ENCODE measurements at regions not wholly inside any gene's neighbourhood (a gene's known extent, or its start where the extent isn't known, plus 50 kb on each side); places are given as distances from the start of the nearest gene placed in this dataset.

DNA sequence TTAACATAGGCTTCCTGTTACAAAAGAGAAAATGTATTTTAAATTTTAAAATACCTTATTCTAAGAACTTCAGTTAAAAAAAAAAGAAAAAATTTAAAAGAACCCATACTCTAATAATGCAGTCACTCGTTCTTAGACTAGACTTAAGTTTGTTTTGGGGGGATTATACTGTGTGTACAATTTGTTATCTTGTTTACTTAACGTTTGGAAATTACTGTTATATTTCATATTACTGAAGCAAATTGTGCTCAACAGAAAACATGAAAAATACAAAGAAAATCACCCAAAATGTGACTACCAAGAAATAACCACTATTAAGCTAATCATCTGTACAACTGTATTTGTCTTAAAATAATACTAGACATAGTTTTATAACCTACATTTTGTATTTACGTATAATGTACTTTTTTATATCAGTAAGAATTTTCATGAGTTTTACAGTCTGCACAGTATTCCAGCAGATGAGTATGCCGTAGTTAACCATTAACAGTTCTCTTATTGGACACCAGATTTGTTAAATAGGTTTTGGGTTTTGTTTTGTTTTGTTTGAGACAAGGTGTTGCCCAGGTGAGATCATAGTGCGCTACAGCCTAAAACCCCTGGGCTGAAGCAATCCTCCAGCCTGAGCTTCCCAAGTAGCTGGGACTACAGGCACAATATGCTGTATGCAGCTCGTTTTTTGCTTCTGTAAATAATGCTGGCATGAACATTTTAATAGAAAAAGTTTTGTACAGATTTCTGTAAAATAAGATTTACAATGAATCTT lies 88.8 kb upstream of the CHD2 start (continued):
- TF ChIP-seq, protein P1, sequence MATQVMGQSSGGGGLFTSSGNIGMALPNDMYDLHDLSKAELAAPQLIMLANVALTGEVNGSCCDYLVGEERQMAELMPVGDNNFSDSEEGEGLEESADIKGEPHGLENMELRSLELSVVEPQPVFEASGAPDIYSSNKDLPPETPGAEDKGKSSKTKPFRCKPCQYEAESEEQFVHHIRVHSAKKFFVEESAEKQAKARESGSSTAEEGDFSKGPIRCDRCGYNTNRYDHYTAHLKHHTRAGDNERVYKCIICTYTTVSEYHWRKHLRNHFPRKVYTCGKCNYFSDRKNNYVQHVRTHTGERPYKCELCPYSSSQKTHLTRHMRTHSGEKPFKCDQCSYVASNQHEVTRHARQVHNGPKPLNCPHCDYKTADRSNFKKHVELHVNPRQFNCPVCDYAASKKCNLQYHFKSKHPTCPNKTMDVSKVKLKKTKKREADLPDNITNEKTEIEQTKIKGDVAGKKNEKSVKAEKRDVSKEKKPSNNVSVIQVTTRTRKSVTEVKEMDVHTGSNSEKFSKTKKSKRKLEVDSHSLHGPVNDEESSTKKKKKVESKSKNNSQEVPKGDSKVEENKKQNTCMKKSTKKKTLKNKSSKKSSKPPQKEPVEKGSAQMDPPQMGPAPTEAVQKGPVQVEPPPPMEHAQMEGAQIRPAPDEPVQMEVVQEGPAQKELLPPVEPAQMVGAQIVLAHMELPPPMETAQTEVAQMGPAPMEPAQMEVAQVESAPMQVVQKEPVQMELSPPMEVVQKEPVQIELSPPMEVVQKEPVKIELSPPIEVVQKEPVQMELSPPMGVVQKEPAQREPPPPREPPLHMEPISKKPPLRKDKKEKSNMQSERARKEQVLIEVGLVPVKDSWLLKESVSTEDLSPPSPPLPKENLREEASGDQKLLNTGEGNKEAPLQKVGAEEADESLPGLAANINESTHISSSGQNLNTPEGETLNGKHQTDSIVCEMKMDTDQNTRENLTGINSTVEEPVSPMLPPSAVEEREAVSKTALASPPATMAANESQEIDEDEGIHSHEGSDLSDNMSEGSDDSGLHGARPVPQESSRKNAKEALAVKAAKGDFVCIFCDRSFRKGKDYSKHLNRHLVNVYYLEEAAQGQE (IDR thresholded peaks at IDR 0.05; ENCODE audit: low read depth): no peak

DNA sequence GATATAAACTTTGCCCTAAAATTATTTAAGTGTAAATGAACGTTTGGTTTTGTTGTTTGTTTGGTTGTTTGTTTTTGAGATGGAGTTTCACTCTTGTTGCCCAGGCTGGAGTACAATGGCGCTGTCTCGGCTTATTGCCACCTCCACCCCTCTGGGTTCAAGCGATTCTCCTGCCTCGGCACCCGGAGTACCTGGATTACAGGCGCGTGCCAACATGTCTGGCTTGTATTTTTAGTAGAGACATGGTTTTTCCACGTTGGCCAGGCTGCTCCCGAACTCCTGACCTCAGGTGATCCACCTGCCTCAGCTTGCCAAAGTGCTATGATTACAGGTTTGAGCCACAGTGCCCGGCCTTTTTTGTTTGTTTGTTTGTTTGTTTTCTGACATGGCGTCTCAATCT lies 87.9 kb upstream of the CHD2 start:
- RAD21 ChIA-PET (ENCODE audit: low non-redundant PET in 1 of 2, low total read pairs in 2 of 2, uncharacterized antibody in 2 of 2, unreplicated experiment in 2 of 2): no interaction called here
- no peak overlapping the region for H3K9ac ChIP-seq (ENCODE audit: low read length)
- H3K4me3 ChIP-seq (replicated peaks in 1 of 2; ENCODE audit: low read depth in 1 of 2, low read length in 2 of 2): no peak overlapping the region
- TF ChIP-seq POLR2AphosphoS5 (IDR thresholded peaks at IDR 0.05; ENCODE audit: low read depth, low read length) (no peak), FOSL1 (IDR thresholded peaks at IDR 0.05; ENCODE audit: low read depth) (no peak), CBX3 (IDR thresholded peaks at IDR 0.05; ENCODE audit: low read depth) (no peak), TCF7L2 (IDR thresholded peaks at IDR 0.05; ENCODE audit: borderline replicate concordance, extremely low read depth, insufficient read depth, insufficient read length) (no peak), EZH2 (IDR thresholded peaks at IDR 0.05) (no peak), EGR1 (IDR thresholded peaks at IDR 0.05; ENCODE audit: low read depth) (no peak), ELF1 (IDR thresholded peaks at IDR 0.05; ENCODE audit: borderline replicate concordance, low read depth) (no peak), ZFX (IDR thresholded peaks at IDR 0.05) (no peak), CEBPB (IDR thresholded peaks at IDR 0.05; ENCODE audit: low read depth) (no peak), SP1 (IDR thresholded peaks at IDR 0.05; ENCODE audit: low read depth) (no peak), POLR2A (IDR thresholded peaks at IDR 0.05; ENCODE audit: borderline replicate concordance, extremely low read depth, insufficient read depth, insufficient read length) (no peak), EZH2phosphoT487 (IDR thresholded peaks at IDR 0.05; ENCODE audit: borderline replicate concordance) (no peak), JUND (IDR thresholded peaks at IDR 0.05) (no peak)
- TF ChIP-seq, protein P1 (IDR thresholded peaks at IDR 0.05; ENCODE audit: low read depth): no peak
- TF ChIP-seq, protein P2, sequence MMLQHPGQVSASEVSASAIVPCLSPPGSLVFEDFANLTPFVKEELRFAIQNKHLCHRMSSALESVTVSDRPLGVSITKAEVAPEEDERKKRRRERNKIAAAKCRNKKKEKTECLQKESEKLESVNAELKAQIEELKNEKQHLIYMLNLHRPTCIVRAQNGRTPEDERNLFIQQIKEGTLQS (IDR thresholded peaks at IDR 0.05): no peak
- TF ChIP-seq, protein P3, sequence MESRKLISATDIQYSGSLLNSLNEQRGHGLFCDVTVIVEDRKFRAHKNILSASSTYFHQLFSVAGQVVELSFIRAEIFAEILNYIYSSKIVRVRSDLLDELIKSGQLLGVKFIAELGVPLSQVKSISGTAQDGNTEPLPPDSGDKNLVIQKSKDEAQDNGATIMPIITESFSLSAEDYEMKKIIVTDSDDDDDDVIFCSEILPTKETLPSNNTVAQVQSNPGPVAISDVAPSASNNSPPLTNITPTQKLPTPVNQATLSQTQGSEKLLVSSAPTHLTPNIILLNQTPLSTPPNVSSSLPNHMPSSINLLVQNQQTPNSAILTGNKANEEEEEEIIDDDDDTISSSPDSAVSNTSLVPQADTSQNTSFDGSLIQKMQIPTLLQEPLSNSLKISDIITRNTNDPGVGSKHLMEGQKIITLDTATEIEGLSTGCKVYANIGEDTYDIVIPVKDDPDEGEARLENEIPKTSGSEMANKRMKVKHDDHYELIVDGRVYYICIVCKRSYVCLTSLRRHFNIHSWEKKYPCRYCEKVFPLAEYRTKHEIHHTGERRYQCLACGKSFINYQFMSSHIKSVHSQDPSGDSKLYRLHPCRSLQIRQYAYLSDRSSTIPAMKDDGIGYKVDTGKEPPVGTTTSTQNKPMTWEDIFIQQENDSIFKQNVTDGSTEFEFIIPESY (IDR thresholded peaks at IDR 0.05; ENCODE audit: extremely low read depth, insufficient replicate concordance, low read length): no peak
- H2AFZ ChIP-seq (ENCODE audit: low read depth, low read length, poor library complexity, severe bottlenecking): peak overlapping the region; percentile 7
- no peaks in the 10 kb centered on the region for H3K9me2 ChIP-seq (ENCODE audit: insufficient read depth)
- peaks cover 27 to 47% of the 10 kb centered on the region in 2 experiments; a peak in 3 of 4 replicates for H3K4me1 ChIP-seq (ENCODE audit: control insufficient read depth in 1 of 2, insufficient read depth in 2 of 2, low read length in 2 of 2)
- BruUV-seq (replicated peaks): no TSS peak
- CTCF ChIA-PET: interaction anchor here (1.0 kb wide), 1 partner anchor 15 kb away, joined by 4 read pairs; no protein-coding TSS in a partner anchor
- no peak for DNase-seq (ENCODE audit: low read depth, low spot score)
- no peaks in the 10 kb centered on the region for H3K27me3 ChIP-seq (ENCODE audit: insufficient read depth, low read length)
- no peak for ATAC-seq
- no peaks in the 10 kb centered on the region for H3K36me3 ChIP-seq (ENCODE audit: control insufficient read depth in 1 of 2, insufficient read depth in 2 of 2, low read length in 2 of 2)
- H3K4me2 ChIP-seq (ENCODE audit: low read length): no peak overlapping the region
- POLR2A ChIA-PET: interaction anchor here (1.2 to 1.4 kb wide), 2 partner anchors 70 to 87 kb away, joined by 4 read pairs; partner anchors contain the start of gene CHD2
- intact Hi-C loops (cut with micrococcal nuclease): no loop called here
- H4K20me1 ChIP-seq (ENCODE audit: insufficient read depth): no peaks in the 10 kb centered on the region
- H3K79me2 ChIP-seq (ENCODE audit: insufficient read depth, low read length): peaks cover 3% of the 10 kb centered on the region; the same call in 1 of the 2 replicates
- no peak overlapping the region for H3K27ac ChIP-seq (ENCODE audit: low read depth, low read length)
- H3K9me3 ChIP-seq (ENCODE audit: control insufficient read depth in 1 of 2, insufficient read depth in 1 of 2, low read depth in 1 of 2, low read length in 2 of 2): no peaks in the 10 kb centered on the region

All from HCT116 (cell line).